ENCODE measurements at regions not wholly inside any gene's neighbourhood (a gene's known extent, or its start where the extent isn't known, plus 50 kb on each side); places are given as distances from the start of the nearest gene placed in this dataset.

GRCh38 chr16:9360075-9360474 is 268.6 kb downstream of the HAPSTR1 start:
- TF ChIP-seq CTCF (conservative IDR thresholded peaks at IDR 0.05 in 1 of 2, IDR thresholded peaks at IDR 0.05 in 1 of 2; ENCODE audit: extremely low read depth in 1 of 2, insufficient read depth in 1 of 2, low read depth in 1 of 2, low read length in 2 of 2) (no peak), EZH2 (IDR thresholded peaks at IDR 0.05; ENCODE audit: borderline replicate concordance, low read length) (no peak)
